HepG2 (cell line): ENCODE measurements at regions not wholly inside any gene's neighbourhood (a gene's known extent, or its start where the extent isn't known, plus 50 kb on each side); places are given as distances from the start of the nearest gene placed in this dataset.

Experiments used
- ATAC-seq: fragments of 200-7000 bp; cut with Tn5 transposase; 3 replicates; pipeline ENCODE4 v1.9.1; 2020; ENCODE audit warnings: mild to moderate bottlenecking, moderate library complexity
- BruUV-seq: library from RNA; stranded (reverse); fragments of 400-500 nt; replicated peaks from 2 replicates; lab custom pipeline; 2021; lab: Mats Ljungman, UMichigan
- CTCF ChIA-PET: fragments of 300-600 bp; formaldehyde crosslinking; extraction: SDS; loops from one replicate; lab custom pipeline; 2021; ENCODE audit warnings: low total read pairs, inconsistent platforms, low intra/inter-chr PET ratio; lab: Yijun Ruan, JAX
- POLR2A ChIA-PET: fragments of 350-600 bp; sonication (Branson Sonifier 250); formaldehyde crosslinking; loops from one replicate; lab custom pipeline; 2020; ENCODE audit warnings: antibody characterized with exemption, inconsistent platforms; lab: Yijun Ruan, JAX
- DNase-seq: peaks from one replicate; pipeline ENCODE4 v3.0.0-alpha.2; 2015; ENCODE audit warnings: low spot score
- FAIRE-seq: peaks from 3 replicates; lab custom pipeline; 2011; peaks lifted over from hg19 to GRCh38; lab: Jason Lieb, UNC
- H2AFZ ChIP-seq: one replicate; pipeline ENCODE4 v1.6.1; 2011; ENCODE audit warnings: low read length, inconsistent platforms
- H3K27ac ChIP-seq: fragments of 300-600 bp; 3 replicates; pipeline ENCODE4 v1.8.0; 2011; ENCODE audit warnings: mixed run types, mild to moderate bottlenecking, mixed read lengths, low read length, inconsistent platforms; ENCODE audit not compliant: insufficient read depth; ENCODE audit errors: extremely low read length
- H3K27me3 ChIP-seq, 2 experiments: fragments of 200-600 bp in 1 of 2; 2 replicates in 1 of 2; 3 replicates in 1 of 2; pipeline versions ENCODE4 v1.6.0 to v1.8.0; 2011; ENCODE audit warnings: low read length in 2 of 2, mild to moderate bottlenecking in 2 of 2, moderate library complexity in 2 of 2, inconsistent platforms in 1 of 2; ENCODE audit not compliant: insufficient read depth in 2 of 2, control insufficient read depth in 1 of 2
- H3K36me3 ChIP-seq, 2 experiments: fragments of 200-600 bp in 1 of 2; replicated peaks in 1 of 2; 2 replicates in 1 of 2; 3 replicates in 1 of 2; pipeline versions ENCODE4 v1.5.1 to v1.8.0; 2011; ENCODE audit warnings: low read length in 2 of 2, inconsistent platforms in 1 of 2; ENCODE audit not compliant: insufficient read depth in 2 of 2, control insufficient read depth in 1 of 2
- H3K4me1 ChIP-seq: 2 replicates; pipeline ENCODE4 v1.5.1; 2012; ENCODE audit warnings: low read length, inconsistent platforms; ENCODE audit not compliant: insufficient read depth
- H3K4me2 ChIP-seq: 2 replicates; pipeline ENCODE4 v1.6.0; 2011; ENCODE audit warnings: low read depth, low read length, inconsistent platforms
- H3K4me3 ChIP-seq, 3 experiments: fragments of 200-600 bp in 1 of 3; sonication (generic), shearing (Covaris generic) in 1 of 3; replicated peaks in 1 of 3; 2 replicates each; pipeline ENCODE4 v1.5.1; 2011 to 2016; ENCODE audit warnings: low read length in 3 of 3, inconsistent platforms in 2 of 3, low read depth in 2 of 3, mild to moderate bottlenecking in 2 of 3, control low read depth in 1 of 3, mixed read lengths in 1 of 3; ENCODE audit not compliant: insufficient read depth in 1 of 3
- H3K79me2 ChIP-seq: one replicate; pipeline ENCODE4 v1.6.1; 2011; ENCODE audit warnings: low read length, inconsistent platforms; ENCODE audit not compliant: insufficient read depth
- H3K9ac ChIP-seq: 2 replicates; pipeline ENCODE4 v1.6.0; 2011; ENCODE audit warnings: mild to moderate bottlenecking, low read depth, low read length, inconsistent platforms; ENCODE audit not compliant: insufficient read depth
- H3K9me3 ChIP-seq: 2 replicates; pipeline ENCODE4 v1.5.1; 2012; ENCODE audit warnings: mild to moderate bottlenecking, low read length
- H4K20me1 ChIP-seq: 2 replicates; pipeline ENCODE4 v1.6.0; 2011; ENCODE audit warnings: inconsistent platforms, mild to moderate bottlenecking, low read length, moderate library complexity; ENCODE audit not compliant: insufficient read depth
- ATAD3A ChIP-seq: sonication (generic); formaldehyde crosslinking; IDR thresholded peaks from 2 replicates; pipeline ENCODE4 v1.4.0; 2020; ENCODE audit warnings: missing genetic modification reagents
- CHCHD3 ChIP-seq: sonication (generic); formaldehyde crosslinking; IDR thresholded peaks from 2 replicates; pipeline ENCODE4 v1.8.0; 2022; ENCODE audit warnings: mild to moderate bottlenecking, missing genetic modification reagents, moderate library complexity
- FOXO1 ChIP-seq: sonication (generic); formaldehyde crosslinking; IDR thresholded peaks from 2 replicates; pipeline ENCODE4 v1.4.0; 2020; ENCODE audit warnings: missing genetic modification reagents
- GZF1 ChIP-seq: sonication (generic); formaldehyde crosslinking; IDR thresholded peaks from 2 replicates; pipeline ENCODE4 v1.5.1; 2020; ENCODE audit warnings: mild to moderate bottlenecking, missing genetic modification reagents
- LCORL ChIP-seq, 2 experiments: fragments of 450-650 bp in 1 of 2; sonication (generic) in 1 of 2; formaldehyde crosslinking in 1 of 2; IDR thresholded peaks; 2 replicates each; pipeline versions ENCODE4 v1.5.0 to v1.6.1; 2017 to 2020; ENCODE audit warnings: antibody characterized with exemption in 1 of 2, missing genetic modification reagents in 1 of 2
- MAFK ChIP-seq, 2 experiments: IDR thresholded peaks in 1 of 2; conservative IDR thresholded peaks in 1 of 2; 2 replicates each; pipeline ENCODE4 v1.6.1; 2011; ENCODE audit warnings: improper control_type of control experiment in 2 of 2, low read length in 2 of 2
- ONECUT2 ChIP-seq: sonication (generic); formaldehyde crosslinking; IDR thresholded peaks from 2 replicates; pipeline ENCODE4 v1.4.0; 2020; ENCODE audit warnings: missing genetic modification reagents
- PHB2 ChIP-seq: fragments of 450-650 bp; IDR thresholded peaks from 2 replicates; pipeline ENCODE4 v1.6.1; 2018; ENCODE audit not compliant: partially characterized antibody
- ZNF101 ChIP-seq: sonication (generic); formaldehyde crosslinking; IDR thresholded peaks from 2 replicates; pipeline ENCODE4 v1.4.0; 2020; ENCODE audit warnings: mild to moderate bottlenecking, low read depth, missing genetic modification reagents, borderline replicate concordance
- ZNF232 ChIP-seq: sonication (generic); formaldehyde crosslinking; IDR thresholded peaks from 2 replicates; pipeline ENCODE4 v1.4.0; 2020; ENCODE audit warnings: missing genetic modification reagents, borderline replicate concordance
- ZNF282 ChIP-seq: fragments of 450-650 bp; IDR thresholded peaks from 2 replicates; pipeline ENCODE4 v1.6.1; 2018; ENCODE audit not compliant: partially characterized antibody
- ZNF3 ChIP-seq: IDR thresholded peaks from 2 replicates; pipeline ENCODE4 v1.7.0; 2017; ENCODE audit warnings: inconsistent platforms
- ZNF484 ChIP-seq: sonication (generic); formaldehyde crosslinking; IDR thresholded peaks from 2 replicates; pipeline ENCODE4 v1.5.1; 2020; ENCODE audit warnings: mild to moderate bottlenecking, low read depth, missing genetic modification reagents, borderline replicate concordance
- ZNF496 ChIP-seq: sonication (generic); formaldehyde crosslinking; IDR thresholded peaks from 2 replicates; pipeline ENCODE4 v1.8.1; 2023; ENCODE audit warnings: mild to moderate bottlenecking, moderate library complexity, missing genetic modification reagents; ENCODE audit not compliant: insufficient replicate concordance
- ZNF550 ChIP-seq: sonication (generic); formaldehyde crosslinking; IDR thresholded peaks from 2 replicates; pipeline ENCODE4 v1.4.0; 2020; ENCODE audit warnings: mild to moderate bottlenecking, missing genetic modification reagents, borderline replicate concordance
- ZNF746 ChIP-seq: sonication (generic); formaldehyde crosslinking; IDR thresholded peaks from 2 replicates; pipeline ENCODE4 v1.8.0; 2022; ENCODE audit warnings: mild to moderate bottlenecking, missing genetic modification reagents
- WGBS: methylation state at CpG from one replicate; pipeline ENCODE4 v1.1.6; 2017; ENCODE audit warnings: low lambda C conversion rate; 5-methylcytosine and 5-hydroxymethylcytosine counted together
- in situ Hi-C: cut with HindIII; loops from 2 replicates; pipeline ENCODE4 v1.10.0; 2017; ENCODE audit warnings: low pct_unique_long_range_greater_than_20kb; ENCODE audit not compliant: extremely low pct_ligation_motif_present
- intact Hi-C: fragments of 100-400 bp; cut with micrococcal nuclease; formaldehyde crosslinking; loops from one replicate; pipeline ENCODE4 v1.10.0; 2022; ENCODE audit not compliant: unreplicated experiment
- TF ChIP-seq, protein P1 (sequence below): sonication (generic); formaldehyde crosslinking; IDR thresholded peaks from 2 replicates; pipeline ENCODE4 v1.5.0; 2020; ENCODE audit warnings: missing genetic modification reagents
- TF ChIP-seq, protein P2 (sequence below): sonication (generic); formaldehyde crosslinking; conservative IDR thresholded peaks from 2 replicates; pipeline ENCODE4 v1.4.0; 2020; ENCODE audit warnings: missing genetic modification reagents

GRCh38 chr21:24869862-24870261 is 737.4 kb downstream of the MRPL39 start (continued):
- TF ChIP-seq ZNF282 (no peak), ZNF101 (CRISPR knock-in tag) (no peak), ATAD3A (no peak)
- TF ChIP-seq, all 625 proteins: peak for 0

- H3K4me2 ChIP-seq = no peak overlapping the region
- DNase-seq = no peak
- H3K79me2 ChIP-seq = no peaks in the 10 kb centered on the region
- TF ChIP-seq MAFK (conservative IDR thresholded peaks at IDR 0.05 in 1 of 2, IDR thresholded peaks at IDR 0.05 in 1 of 2; ENCODE audit: low read length in 2 of 2) (peak; percentile 41 to 73; a peak in 2 of 4 replicates), FOXO1 (no peak), ONECUT2 (no peak)
- TF ChIP-seq, all 625 proteins: peak for 1
- ChIA-PET POLR2A (no interaction called here), CTCF (no interaction called here)
- no TSS peak for BruUV-seq
- no peaks in the 10 kb centered on the region for H3K36me3 ChIP-seq
- H3K9me3 ChIP-seq = peaks cover 76% of the 10 kb centered on the region
- no peak overlapping the region for H2AFZ ChIP-seq
- no peak for ATAC-seq
- H3K9ac ChIP-seq = no peak overlapping the region
- in situ Hi-C loops = no loop called here
- FAIRE-seq = no peak
- H3K4me3 ChIP-seq = no peak overlapping the region
- WGBS = 2% methylated on average over 1 of the region's 1 CpG
- H3K27ac ChIP-seq = no peak overlapping the region
- H4K20me1 ChIP-seq = no peaks in the 10 kb centered on the region
- intact Hi-C loops = no loop called here
- no peaks in the 10 kb centered on the region for H3K4me1 ChIP-seq
- H3K27me3 ChIP-seq = no peaks in the 10 kb centered on the region
Observed at GRCh38 chr21:24868117-24868516, 739.2 kb downstream of the MRPL39 start.

DNA sequence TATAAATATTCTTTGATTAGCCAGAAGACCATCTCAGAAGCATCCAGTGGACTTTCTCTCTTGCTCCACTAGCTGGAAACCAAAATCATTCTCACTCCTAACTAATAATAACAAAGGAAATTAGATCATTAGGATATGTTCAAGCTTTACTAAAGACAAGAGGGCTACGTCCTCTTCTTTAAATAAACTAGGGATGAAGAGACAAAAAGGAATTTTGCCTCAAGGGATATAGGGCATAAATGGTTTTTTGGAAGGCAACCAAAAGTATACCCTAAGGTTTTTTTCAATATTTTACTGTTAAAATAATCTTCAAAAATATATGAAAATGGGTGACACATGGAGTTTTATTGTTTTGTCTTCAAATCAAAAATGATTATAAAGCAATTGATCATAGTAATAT is 745.8 kb downstream of the MRPL39 start:
- no peak overlapping the region for H3K27ac ChIP-seq
- BruUV-seq = no TSS peak
- ChIA-PET CTCF (no interaction called here), POLR2A (no interaction called here)
- no peaks in the 10 kb centered on the region for H4K20me1 ChIP-seq
- no peak overlapping the region for H3K9ac ChIP-seq
- DNase-seq (no peak), FAIRE-seq (no peak), ATAC-seq (no peak)
- WGBS = 5% methylated on average over 1 of the region's 1 CpG
- peaks cover 68% of the 10 kb centered on the region for H3K9me3 ChIP-seq
- in situ Hi-C loops (no loop called here), intact Hi-C loops (no loop called here)
- H2AFZ ChIP-seq = no peak overlapping the region
- no peaks in the 10 kb centered on the region for H3K79me2 ChIP-seq
- no peaks in the 10 kb centered on the region for H3K27me3 ChIP-seq
- no peak overlapping the region for H3K4me3 ChIP-seq
- no peak overlapping the region for H3K4me2 ChIP-seq
- H3K36me3 ChIP-seq = no peaks in the 10 kb centered on the region
- no peaks in the 10 kb centered on the region for H3K4me1 ChIP-seq
- TF ChIP-seq PHB2 (no peak), ZNF484 (no peak), ZNF550 (CRISPR knock-in tag) (no peak), ZNF746 (CRISPR knock-in tag) (no peak), ZNF3 (no peak), ZNF496 (CRISPR knock-in tag) (no peak), LCORL (IDR thresholded peaks at IDR 0.05) (no peak), LCORL (CRISPR knock-in tag; IDR thresholded peaks at IDR 0.05) (no peak), ZNF232 (CRISPR knock-in tag) (no peak), CHCHD3 (CRISPR knock-in tag) (no peak), GZF1 (CRISPR knock-in tag) (no peak)
- TF ChIP-seq, protein P1, sequence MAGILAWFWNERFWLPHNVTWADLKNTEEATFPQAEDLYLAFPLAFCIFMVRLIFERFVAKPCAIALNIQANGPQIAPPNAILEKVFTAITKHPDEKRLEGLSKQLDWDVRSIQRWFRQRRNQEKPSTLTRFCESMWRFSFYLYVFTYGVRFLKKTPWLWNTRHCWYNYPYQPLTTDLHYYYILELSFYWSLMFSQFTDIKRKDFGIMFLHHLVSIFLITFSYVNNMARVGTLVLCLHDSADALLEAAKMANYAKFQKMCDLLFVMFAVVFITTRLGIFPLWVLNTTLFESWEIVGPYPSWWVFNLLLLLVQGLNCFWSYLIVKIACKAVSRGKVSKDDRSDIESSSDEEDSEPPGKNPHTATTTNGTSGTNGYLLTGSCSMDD (CRISPR knock-in tag) = no peak
- TF ChIP-seq, protein P2, sequence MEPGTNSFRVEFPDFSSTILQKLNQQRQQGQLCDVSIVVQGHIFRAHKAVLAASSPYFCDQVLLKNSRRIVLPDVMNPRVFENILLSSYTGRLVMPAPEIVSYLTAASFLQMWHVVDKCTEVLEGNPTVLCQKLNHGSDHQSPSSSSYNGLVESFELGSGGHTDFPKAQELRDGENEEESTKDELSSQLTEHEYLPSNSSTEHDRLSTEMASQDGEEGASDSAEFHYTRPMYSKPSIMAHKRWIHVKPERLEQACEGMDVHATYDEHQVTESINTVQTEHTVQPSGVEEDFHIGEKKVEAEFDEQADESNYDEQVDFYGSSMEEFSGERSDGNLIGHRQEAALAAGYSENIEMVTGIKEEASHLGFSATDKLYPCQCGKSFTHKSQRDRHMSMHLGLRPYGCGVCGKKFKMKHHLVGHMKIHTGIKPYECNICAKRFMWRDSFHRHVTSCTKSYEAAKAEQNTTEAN = no peak
